Loucy (cell line): ENCODE measurements at regions not wholly inside any gene's neighbourhood (a gene's known extent, or its start where the extent isn't known, plus 50 kb on each side); places are given as distances from the start of the nearest gene placed in this dataset.

Experiments used
- H2AFZ ChIP-seq: fragments of 200-600 bp; sonication (generic); 2 replicates; pipeline ENCODE4 v1.6.0; 2016; ENCODE audit warnings: antibody characterized with exemption, mild to moderate bottlenecking, low read length, moderate library complexity
- H3F3A ChIP-seq: fragments of 200-600 bp; 2 replicates; pipeline ENCODE4 v1.6.0; 2016; ENCODE audit warnings: antibody characterized with exemption, low read depth, mild to moderate bottlenecking
- H3K27me3 ChIP-seq: fragments of 200-600 bp; sonication (generic); 2 replicates; pipeline ENCODE4 v1.6.1; 2014; ENCODE audit warnings: low read length, mild to moderate bottlenecking; ENCODE audit not compliant: insufficient read depth, poor library complexity, severe bottlenecking
- H3K36me3 ChIP-seq: fragments of 200-600 bp; sonication (generic); 2 replicates; pipeline ENCODE4 v1.6.1; 2016; ENCODE audit warnings: low read length; ENCODE audit not compliant: insufficient read depth
- H3K4me1 ChIP-seq: fragments of 200-600 bp; sonication (generic); 2 replicates; pipeline ENCODE4 v1.5.1; 2014; ENCODE audit warnings: low read length, mild to moderate bottlenecking; ENCODE audit not compliant: insufficient read depth, poor library complexity, severe bottlenecking
- H3K4me2 ChIP-seq: fragments of 200-600 bp; sonication (generic); 2 replicates; pipeline ENCODE4 v1.6.0; 2014; ENCODE audit warnings: antibody characterized with exemption, low read length, low read depth, mild to moderate bottlenecking; ENCODE audit not compliant: poor library complexity, severe bottlenecking
- H3K4me3 ChIP-seq: fragments of 200-600 bp; sonication (generic); 2 replicates; pipeline ENCODE4 v1.5.1; 2014; ENCODE audit warnings: low read length, mild to moderate bottlenecking, mixed read lengths; ENCODE audit not compliant: poor library complexity, severe bottlenecking
- H3K79me2 ChIP-seq: fragments of 200-600 bp; sonication (generic); 2 replicates; pipeline ENCODE4 v1.6.1; 2014; ENCODE audit warnings: low read length; ENCODE audit not compliant: insufficient read depth
- H3K9ac ChIP-seq: fragments of 200-600 bp; sonication (generic); 2 replicates; pipeline ENCODE4 v1.6.0; 2014; ENCODE audit warnings: mild to moderate bottlenecking, low read depth, low read length, moderate library complexity; ENCODE audit not compliant: poor library complexity, severe bottlenecking
- H3K9me2 ChIP-seq: fragments of 200-600 bp; sonication (generic); replicated peaks from 2 replicates; pipeline ENCODE4 v1.6.1; 2016; ENCODE audit warnings: low read depth, low read length, mixed read lengths
- H3K9me3 ChIP-seq: fragments of 200-600 bp; sonication (generic); 2 replicates; pipeline ENCODE4 v1.6.1; 2014; ENCODE audit warnings: mild to moderate bottlenecking, antibody characterized with exemption, low read length, low read depth; ENCODE audit not compliant: insufficient read depth
- H4K20me1 ChIP-seq: fragments of 200-600 bp; sonication (generic); 2 replicates; pipeline ENCODE4 v1.6.0; 2014; ENCODE audit warnings: antibody characterized with exemption, low read length, mild to moderate bottlenecking; ENCODE audit not compliant: insufficient read depth, poor library complexity, severe bottlenecking
- EZH2phosphoT487 ChIP-seq: fragments of 200-600 bp; IDR thresholded peaks from 2 replicates; pipeline ENCODE4 v1.6.1; 2018; ENCODE audit warnings: antibody characterized with exemption, mild to moderate bottlenecking, moderate library complexity, borderline replicate concordance
- TF ChIP-seq, protein P1 (sequence below): fragments of 200-600 bp; sonication (generic); conservative IDR thresholded peaks from 2 replicates; pipeline ENCODE4 v1.5.1; 2014; ENCODE audit warnings: mild to moderate bottlenecking, antibody characterized with exemption, low read length

DNA sequence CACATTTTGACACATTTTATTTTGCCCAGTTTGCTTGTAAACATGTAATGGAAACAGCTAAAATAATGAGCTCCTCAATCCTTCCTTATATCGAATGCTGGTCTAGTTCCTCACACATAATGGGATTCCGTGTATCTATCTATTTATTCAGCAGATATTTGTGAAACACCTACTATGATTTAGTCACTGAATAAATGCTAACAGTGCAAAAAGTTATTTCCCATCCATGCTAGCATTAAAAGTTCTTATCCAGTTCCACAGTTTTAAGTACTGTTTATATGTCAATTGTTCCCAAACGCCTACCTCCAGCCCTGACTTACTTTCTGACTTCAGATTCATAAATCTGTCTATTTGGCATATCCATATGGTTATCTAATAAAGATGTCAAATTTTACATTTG is 1788.7 kb upstream of the FLRT2 start:
- Histone ChIP-seq H3K4me3 (no peak overlapping the region), H3F3A (no peaks in the 10 kb centered on the region), H3K27me3 (no peaks in the 10 kb centered on the region), H3K9me3 (no peaks in the 10 kb centered on the region), H3K9ac (no peak overlapping the region), H3K4me2 (no peak overlapping the region), H3K79me2 (no peaks in the 10 kb centered on the region), H2AFZ (no peak overlapping the region), H4K20me1 (no peaks in the 10 kb centered on the region), H3K4me1 (no peaks in the 10 kb centered on the region), H3K36me3 (no peaks in the 10 kb centered on the region), H3K9me2 (no peaks in the 10 kb centered on the region)
- TF ChIP-seq, protein P1, sequence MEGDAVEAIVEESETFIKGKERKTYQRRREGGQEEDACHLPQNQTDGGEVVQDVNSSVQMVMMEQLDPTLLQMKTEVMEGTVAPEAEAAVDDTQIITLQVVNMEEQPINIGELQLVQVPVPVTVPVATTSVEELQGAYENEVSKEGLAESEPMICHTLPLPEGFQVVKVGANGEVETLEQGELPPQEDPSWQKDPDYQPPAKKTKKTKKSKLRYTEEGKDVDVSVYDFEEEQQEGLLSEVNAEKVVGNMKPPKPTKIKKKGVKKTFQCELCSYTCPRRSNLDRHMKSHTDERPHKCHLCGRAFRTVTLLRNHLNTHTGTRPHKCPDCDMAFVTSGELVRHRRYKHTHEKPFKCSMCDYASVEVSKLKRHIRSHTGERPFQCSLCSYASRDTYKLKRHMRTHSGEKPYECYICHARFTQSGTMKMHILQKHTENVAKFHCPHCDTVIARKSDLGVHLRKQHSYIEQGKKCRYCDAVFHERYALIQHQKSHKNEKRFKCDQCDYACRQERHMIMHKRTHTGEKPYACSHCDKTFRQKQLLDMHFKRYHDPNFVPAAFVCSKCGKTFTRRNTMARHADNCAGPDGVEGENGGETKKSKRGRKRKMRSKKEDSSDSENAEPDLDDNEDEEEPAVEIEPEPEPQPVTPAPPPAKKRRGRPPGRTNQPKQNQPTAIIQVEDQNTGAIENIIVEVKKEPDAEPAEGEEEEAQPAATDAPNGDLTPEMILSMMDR, result no peak

DNA sequence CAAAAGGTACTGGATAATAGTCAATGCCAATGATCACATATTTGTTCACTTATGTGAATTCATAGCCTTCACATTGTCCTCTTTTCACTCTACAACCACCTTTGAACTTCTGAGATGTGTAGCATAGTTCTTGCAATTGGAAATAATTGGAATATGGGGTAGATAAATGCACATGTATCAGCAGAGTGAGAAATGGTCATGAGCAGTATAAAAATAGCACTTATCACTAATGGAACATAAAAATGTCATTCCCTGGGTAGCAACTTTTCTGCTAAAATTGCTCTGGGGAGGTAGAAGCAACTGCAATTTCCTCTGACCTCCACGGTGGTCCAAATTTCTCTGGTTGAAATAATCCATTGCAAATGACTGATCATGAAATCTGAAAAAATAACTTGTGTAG is 1785.7 kb upstream of the FLRT2 start:
- Histone ChIP-seq H3K27me3 (no peaks in the 10 kb centered on the region), H3K9me3 (no peaks in the 10 kb centered on the region), H3K9ac (no peak overlapping the region), H2AFZ (no peak overlapping the region), H3K4me1 (no peaks in the 10 kb centered on the region), H3F3A (no peaks in the 10 kb centered on the region), H4K20me1 (no peaks in the 10 kb centered on the region), H3K36me3 (no peaks in the 10 kb centered on the region), H3K79me2 (no peaks in the 10 kb centered on the region), H3K4me2 (no peak overlapping the region), H3K4me3 (no peak overlapping the region), H3K9me2 (no peaks in the 10 kb centered on the region)
- TF ChIP-seq, protein P1, result no peak
- no peak for TF ChIP-seq EZH2phosphoT487

DNA sequence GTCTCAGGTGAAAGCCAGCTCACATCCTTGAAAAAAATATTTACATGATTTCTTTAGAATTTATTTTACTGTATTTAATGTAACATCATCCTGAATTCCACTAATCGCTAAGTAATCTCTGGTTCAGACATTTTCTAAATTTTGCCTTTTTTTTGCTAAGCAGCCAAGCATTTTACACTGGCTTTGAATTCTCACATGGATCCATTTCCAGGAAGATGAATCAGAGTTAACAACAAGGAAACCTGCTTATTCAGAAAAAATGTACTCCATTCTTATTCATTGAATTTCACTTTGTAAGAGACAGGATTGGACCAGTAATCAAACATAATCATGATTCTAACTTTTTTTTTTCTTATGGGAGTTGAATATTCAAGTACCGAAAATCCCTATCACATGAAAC is 1785.1 kb upstream of the FLRT2 start:
- no peaks in the 10 kb centered on the region for H3K4me1 ChIP-seq
- H3K9me3 ChIP-seq, result no peaks in the 10 kb centered on the region
- no peaks in the 10 kb centered on the region for H3K9me2 ChIP-seq
- no peak for TF ChIP-seq EZH2phosphoT487
- TF ChIP-seq, protein P1, result no peak
- no peaks in the 10 kb centered on the region for H3F3A ChIP-seq
- H3K79me2 ChIP-seq, result no peaks in the 10 kb centered on the region
- H3K4me2 ChIP-seq, result no peak overlapping the region
- H3K9ac ChIP-seq, result no peak overlapping the region
- H3K4me3 ChIP-seq, result no peak overlapping the region
- no peaks in the 10 kb centered on the region for H4K20me1 ChIP-seq
- no peaks in the 10 kb centered on the region for H3K27me3 ChIP-seq
- no peak overlapping the region for H2AFZ ChIP-seq
- no peaks in the 10 kb centered on the region for H3K36me3 ChIP-seq
